OCI-LY1 (cell line): ENCODE measurements at regions not wholly inside any gene's neighbourhood (a gene's known extent, or its start where the extent isn't known, plus 50 kb on each side); places are given as distances from the start of the nearest gene placed in this dataset.

Experiments
- H2AFZ ChIP-seq: fragments of 200-600 bp; sonication (generic), shearing (Covaris generic); 2 replicates; pipeline ENCODE4 v1.6.0; 2014; ENCODE audit warnings: antibody characterized with exemption, mild to moderate bottlenecking, low read length
- H3F3A ChIP-seq: fragments of 200-600 bp; sonication (generic), shearing (Covaris generic); 2 replicates; pipeline ENCODE4 v1.6.0; 2014; ENCODE audit warnings: mild to moderate bottlenecking, antibody characterized with exemption, low read length, moderate library complexity; ENCODE audit not compliant: insufficient read depth
- H3K27ac ChIP-seq: fragments of 200-600 bp; sonication (generic); 2 replicates; pipeline ENCODE4 v1.5.1; 2014; ENCODE audit warnings: low read length, mixed run types, mild to moderate bottlenecking, low read depth; ENCODE audit not compliant: poor library complexity, severe bottlenecking
- H3K27me3 ChIP-seq: fragments of 200-600 bp; sonication (generic); 2 replicates; pipeline ENCODE4 v1.6.0; 2014; ENCODE audit warnings: antibody characterized with exemption, mild to moderate bottlenecking, low read length, moderate library complexity; ENCODE audit not compliant: insufficient read depth
- H3K36me3 ChIP-seq: fragments of 200-600 bp; sonication (generic); 2 replicates; pipeline ENCODE4 v1.6.1; 2014; ENCODE audit warnings: mild to moderate bottlenecking, antibody characterized with exemption, low read length, moderate library complexity, mixed read lengths; ENCODE audit not compliant: insufficient read depth
- H3K4me1 ChIP-seq: fragments of 200-600 bp; sonication (generic); 2 replicates; pipeline ENCODE4 v1.5.1; 2014; ENCODE audit warnings: mild to moderate bottlenecking, low read length, moderate library complexity; ENCODE audit not compliant: insufficient read depth, severe bottlenecking
- H3K4me2 ChIP-seq: fragments of 200-600 bp; sonication (generic), shearing (Covaris generic); 2 replicates; pipeline ENCODE4 v1.6.1; 2014; ENCODE audit warnings: low read length
- H3K4me3 ChIP-seq: fragments of 200-600 bp; sonication (generic); 2 replicates; pipeline ENCODE4 v1.5.1; 2014; ENCODE audit warnings: low read length, low read depth, mild to moderate bottlenecking, mixed read lengths; ENCODE audit not compliant: poor library complexity, severe bottlenecking
- H3K79me2 ChIP-seq: fragments of 200-600 bp; shearing (Covaris generic); 2 replicates; pipeline ENCODE4 v1.6.1; 2016; ENCODE audit warnings: mixed run types, low read length, mixed read lengths; ENCODE audit not compliant: insufficient read depth
- H3K9ac ChIP-seq: fragments of 200-600 bp; sonication (generic), shearing (Covaris generic); 2 replicates; pipeline ENCODE4 v1.6.1; 2014; ENCODE audit warnings: mild to moderate bottlenecking, low read length, mixed read lengths
- H3K9me2 ChIP-seq: fragments of 200-600 bp; sonication (generic), shearing (Covaris generic); 2 replicates; pipeline ENCODE4 v1.6.1; 2014; ENCODE audit warnings: low read depth, mild to moderate bottlenecking, low read length, mixed read lengths
- H3K9me3 ChIP-seq: fragments of 200-600 bp; shearing (Covaris generic); 2 replicates; pipeline ENCODE4 v1.6.1; 2014; ENCODE audit warnings: low read length, mixed read lengths
- H4K20me1 ChIP-seq: fragments of 200-600 bp; sonication (generic), shearing (Covaris generic); 2 replicates; pipeline ENCODE4 v1.6.0; 2016; ENCODE audit warnings: mild to moderate bottlenecking, low read length; ENCODE audit not compliant: insufficient read depth
- CTCF ChIP-seq: fragments of 200-600 bp; sonication (generic), shearing (Covaris generic); IDR thresholded peaks from 2 replicates; pipeline ENCODE4 v1.5.1; 2017; ENCODE audit warnings: mild to moderate bottlenecking, antibody characterized with exemption, low read length, moderate library complexity, mixed read lengths
- EZH2 ChIP-seq: fragments of 200-600 bp; sonication (generic), shearing (Covaris generic); IDR thresholded peaks from 2 replicates; pipeline ENCODE4 v1.8.0; 2017; ENCODE audit warnings: borderline replicate concordance, mixed run types, mild to moderate bottlenecking, antibody characterized with exemption, low read length, moderate library complexity, mixed read lengths

- Histone ChIP-seq H4K20me1 (no peaks in the 10 kb centered on the region), H3K79me2 (no peaks in the 10 kb centered on the region), H3K4me2 (no peak overlapping the region), H3K9me3 (no peaks in the 10 kb centered on the region), H3K9ac (no peak overlapping the region), H3K27ac (no peak overlapping the region), H3K36me3 (no peaks in the 10 kb centered on the region; the same call in 1 of the 2 replicates), H3K9me2 (no peaks in the 10 kb centered on the region), H3F3A (no peaks in the 10 kb centered on the region), H2AFZ (no peak overlapping the region), H3K4me3 (no peak overlapping the region), H3K27me3 (no peaks in the 10 kb centered on the region), H3K4me1 (peaks cover 8% of the 10 kb centered on the region)
- no peak for TF ChIP-seq CTCF
- no peak for TF ChIP-seq EZH2
Observed at GRCh38 chr7:66426332-66426731, 202.3 kb upstream of the KCTD7 start.

GRCh38 chr7:66426996-66427395 lies 201.7 kb upstream of the KCTD7 start:
- Histone ChIP-seq H3K27ac (no peak overlapping the region), H4K20me1 (no peaks in the 10 kb centered on the region), H3K79me2 (no peaks in the 10 kb centered on the region), H3K9me2 (no peaks in the 10 kb centered on the region), H3K9ac (no peak overlapping the region), H3K36me3 (no peaks in the 10 kb centered on the region; the same call in 1 of the 2 replicates), H3K9me3 (no peaks in the 10 kb centered on the region), H3F3A (no peaks in the 10 kb centered on the region), H3K4me2 (no peak overlapping the region), H3K27me3 (no peaks in the 10 kb centered on the region), H2AFZ (no peak overlapping the region), H3K4me1 (peaks cover 8% of the 10 kb centered on the region), H3K4me3 (no peak overlapping the region)
- TF ChIP-seq CTCF (no peak), EZH2 (no peak)

- no peak overlapping the region for H3K27ac ChIP-seq
- H3K9me2 ChIP-seq, result no peaks in the 10 kb centered on the region
- H3K4me2 ChIP-seq, result no peak overlapping the region
- H2AFZ ChIP-seq, result no peak overlapping the region
- no peaks in the 10 kb centered on the region; the same call in 1 of the 2 replicates for H3K36me3 ChIP-seq
- no peaks in the 10 kb centered on the region for H3F3A ChIP-seq
- no peaks in the 10 kb centered on the region for H3K9me3 ChIP-seq
- H3K9ac ChIP-seq, result no peak overlapping the region
- H3K4me3 ChIP-seq, result no peak overlapping the region
- H3K27me3 ChIP-seq, result no peaks in the 10 kb centered on the region
- no peak for TF ChIP-seq CTCF
- no peak for TF ChIP-seq EZH2
- H3K4me1 ChIP-seq, result peaks cover 8% of the 10 kb centered on the region
- no peaks in the 10 kb centered on the region for H4K20me1 ChIP-seq
- H3K79me2 ChIP-seq, result no peaks in the 10 kb centered on the region
Observed at GRCh38 chr7:66427956-66428355, 200.7 kb upstream of the KCTD7 start.
